IMR-90 (cell line): ENCODE measurements at regions not wholly inside any gene's neighbourhood (a gene's known extent, or its start where the extent isn't known, plus 50 kb on each side); places are given as distances from the start of the nearest gene placed in this dataset.

Experiments used
- BHLHE40 ChIP-seq: fragments of 150-350 bp; IDR thresholded peaks from 2 replicates; pipeline ENCODE4 v1.6.1; 2016; ENCODE audit warnings: mild to moderate bottlenecking, low read depth, low read length
- MAZ ChIP-seq: IDR thresholded peaks from 2 replicates; pipeline ENCODE4 v1.6.1; 2012; ENCODE audit warnings: low read depth, mild to moderate bottlenecking, low read length, improper control_type of control experiment, moderate library complexity, borderline replicate concordance
- MXI1 ChIP-seq: IDR thresholded peaks from 2 replicates; pipeline ENCODE4 v1.6.1; 2012; ENCODE audit warnings: low read depth, mild to moderate bottlenecking, low read length, moderate library complexity, borderline replicate concordance
- POLR2A ChIP-seq: IDR thresholded peaks from 2 replicates; pipeline ENCODE4 v1.6.1; 2012; ENCODE audit warnings: mild to moderate bottlenecking, low read depth, low read length
- RAD21 ChIP-seq: IDR thresholded peaks from 2 replicates; pipeline ENCODE4 v1.6.1; 2012; ENCODE audit warnings: low read length, improper control_type of control experiment
- RCOR1 ChIP-seq: IDR thresholded peaks from 2 replicates; pipeline ENCODE4 v1.6.1; 2012; ENCODE audit warnings: mild to moderate bottlenecking, low read length, improper control_type of control experiment; ENCODE audit not compliant: insufficient replicate concordance
- SMC3 ChIP-seq: fragments of 150-350 bp; IDR thresholded peaks from 2 replicates; pipeline ENCODE4 v1.6.1; 2016; ENCODE audit warnings: low read depth, mild to moderate bottlenecking, antibody characterized with exemption, low read length, moderate library complexity
- TF ChIP-seq, protein P1 (sequence below): conservative IDR thresholded peaks from 2 replicates; pipeline ENCODE4 v1.5.1; 2012; ENCODE audit warnings: mild to moderate bottlenecking, low read depth, low read length, improper control_type of control experiment
- TF ChIP-seq, protein P2 (sequence below): fragments of 150-350 bp; IDR thresholded peaks from 2 replicates; pipeline ENCODE4 v1.6.1; 2017; ENCODE audit warnings: mild to moderate bottlenecking, antibody characterized with exemption, low read length, low read depth
- TF ChIP-seq, protein P3 (sequence below): fragments of 150-350 bp; IDR thresholded peaks from 2 replicates; pipeline ENCODE4 v1.6.1; 2016; ENCODE audit warnings: low read depth, mild to moderate bottlenecking, low read length, moderate library complexity, borderline replicate concordance

GRCh38 chr1:29643281-29643680 lies 407.0 kb downstream of the PTPRU start:
- TF ChIP-seq, protein P1, sequence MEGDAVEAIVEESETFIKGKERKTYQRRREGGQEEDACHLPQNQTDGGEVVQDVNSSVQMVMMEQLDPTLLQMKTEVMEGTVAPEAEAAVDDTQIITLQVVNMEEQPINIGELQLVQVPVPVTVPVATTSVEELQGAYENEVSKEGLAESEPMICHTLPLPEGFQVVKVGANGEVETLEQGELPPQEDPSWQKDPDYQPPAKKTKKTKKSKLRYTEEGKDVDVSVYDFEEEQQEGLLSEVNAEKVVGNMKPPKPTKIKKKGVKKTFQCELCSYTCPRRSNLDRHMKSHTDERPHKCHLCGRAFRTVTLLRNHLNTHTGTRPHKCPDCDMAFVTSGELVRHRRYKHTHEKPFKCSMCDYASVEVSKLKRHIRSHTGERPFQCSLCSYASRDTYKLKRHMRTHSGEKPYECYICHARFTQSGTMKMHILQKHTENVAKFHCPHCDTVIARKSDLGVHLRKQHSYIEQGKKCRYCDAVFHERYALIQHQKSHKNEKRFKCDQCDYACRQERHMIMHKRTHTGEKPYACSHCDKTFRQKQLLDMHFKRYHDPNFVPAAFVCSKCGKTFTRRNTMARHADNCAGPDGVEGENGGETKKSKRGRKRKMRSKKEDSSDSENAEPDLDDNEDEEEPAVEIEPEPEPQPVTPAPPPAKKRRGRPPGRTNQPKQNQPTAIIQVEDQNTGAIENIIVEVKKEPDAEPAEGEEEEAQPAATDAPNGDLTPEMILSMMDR = no peak
- TF ChIP-seq RAD21 = no peak
- no peak for TF ChIP-seq POLR2A
- TF ChIP-seq, protein P2, sequence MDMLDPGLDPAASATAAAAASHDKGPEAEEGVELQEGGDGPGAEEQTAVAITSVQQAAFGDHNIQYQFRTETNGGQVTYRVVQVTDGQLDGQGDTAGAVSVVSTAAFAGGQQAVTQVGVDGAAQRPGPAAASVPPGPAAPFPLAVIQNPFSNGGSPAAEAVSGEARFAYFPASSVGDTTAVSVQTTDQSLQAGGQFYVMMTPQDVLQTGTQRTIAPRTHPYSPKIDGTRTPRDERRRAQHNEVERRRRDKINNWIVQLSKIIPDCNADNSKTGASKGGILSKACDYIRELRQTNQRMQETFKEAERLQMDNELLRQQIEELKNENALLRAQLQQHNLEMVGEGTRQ = no peak
- TF ChIP-seq MAZ = no peak
- TF ChIP-seq BHLHE40 = no peak
- TF ChIP-seq MXI1 = no peak
- no peak for TF ChIP-seq SMC3
- TF ChIP-seq, protein P3, sequence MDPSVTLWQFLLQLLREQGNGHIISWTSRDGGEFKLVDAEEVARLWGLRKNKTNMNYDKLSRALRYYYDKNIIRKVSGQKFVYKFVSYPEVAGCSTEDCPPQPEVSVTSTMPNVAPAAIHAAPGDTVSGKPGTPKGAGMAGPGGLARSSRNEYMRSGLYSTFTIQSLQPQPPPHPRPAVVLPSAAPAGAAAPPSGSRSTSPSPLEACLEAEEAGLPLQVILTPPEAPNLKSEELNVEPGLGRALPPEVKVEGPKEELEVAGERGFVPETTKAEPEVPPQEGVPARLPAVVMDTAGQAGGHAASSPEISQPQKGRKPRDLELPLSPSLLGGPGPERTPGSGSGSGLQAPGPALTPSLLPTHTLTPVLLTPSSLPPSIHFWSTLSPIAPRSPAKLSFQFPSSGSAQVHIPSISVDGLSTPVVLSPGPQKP = no peak
- no peak for TF ChIP-seq RCOR1
